Endothelial cell of umbilical vein (primary cell): ENCODE measurements at regions not wholly inside any gene's neighbourhood (a gene's known extent, or its start where the extent isn't known, plus 50 kb on each side); places are given as distances from the start of the nearest gene placed in this dataset.
"Not testable (repeated sequence)": the region's sequence is repeated elsewhere in the genome, so short reads cannot be mapped to it uniquely, and the experiment has no call there.

ENCODE experiments used
- BruUV-seq: library from RNA; stranded (reverse); fragments of 400-500 nt; replicated peaks from 2 replicates; lab custom pipeline; 2021; lab: Mats Ljungman, UMichigan
- CTCF ChIA-PET: fragments of 300-600, 350-600 bp; sonication (Branson Sonifier 250); formaldehyde crosslinking; loops from one replicate; lab custom pipeline; 2021; ENCODE audit warnings: antibody characterized with exemption, inconsistent platforms; lab: Charles Lee
- POLR2A ChIA-PET: fragments of 300-600, 350-600 bp; sonication (Branson Sonifier 250); formaldehyde crosslinking; loops from one replicate; lab custom pipeline; 2021; ENCODE audit warnings: antibody characterized with exemption, inconsistent platforms; lab: Charles Lee
- DNase-seq: peaks from one replicate; pipeline ENCODE4 v3.0.0-alpha.2; 2011; ENCODE audit warnings: low read depth, low spot score
- FAIRE-seq: peaks from 2 replicates; lab custom pipeline; 2011; peaks lifted over from hg19 to GRCh38; lab: Jason Lieb, UNC
- H2AFZ ChIP-seq: 2 replicates; pipeline ENCODE4 v1.6.0; 2012; ENCODE audit warnings: low read depth, low read length, control low read depth, inconsistent platforms
- H3K27ac ChIP-seq: 2 replicates; pipeline ENCODE4 v1.5.1; 2011; ENCODE audit warnings: low read depth, mild to moderate bottlenecking, control low read depth, low read length, moderate library complexity; ENCODE audit not compliant: insufficient read depth
- H3K27me3 ChIP-seq, 2 experiments: 2 replicates each; pipeline versions ENCODE4 v1.6.0 to v1.6.1; 2011; ENCODE audit warnings: low read length in 2 of 2, mixed read lengths in 1 of 2; ENCODE audit not compliant: control insufficient read depth in 2 of 2, insufficient read depth in 2 of 2
- H3K36me3 ChIP-seq, 2 experiments: 2 replicates in 1 of 2; 3 replicates in 1 of 2; pipeline ENCODE4 v1.5.1; 2011; ENCODE audit warnings: low read length in 2 of 2, mild to moderate bottlenecking in 1 of 2, moderate library complexity in 1 of 2; ENCODE audit not compliant: control insufficient read depth in 2 of 2, insufficient read depth in 2 of 2; ENCODE audit errors: extremely low read depth in 1 of 2
- H3K4me1 ChIP-seq: 3 replicates; pipeline ENCODE4 v1.5.1; 2011; ENCODE audit warnings: mild to moderate bottlenecking, low read length; ENCODE audit not compliant: control insufficient read depth, insufficient read depth; ENCODE audit errors: extremely low read depth
- H3K4me2 ChIP-seq: 2 replicates; pipeline ENCODE4 v1.6.1; 2011; ENCODE audit warnings: low read length, control low read depth, mixed read lengths; ENCODE audit not compliant: insufficient read depth
- H3K4me3 ChIP-seq, 3 experiments: fragments of 200-600 bp in 1 of 3; sonication (generic), shearing (Covaris generic) in 1 of 3; replicated peaks in 1 of 3; 2 replicates each; pipeline ENCODE4 v1.5.1; 2011 to 2016; ENCODE audit warnings: control low read depth in 3 of 3, low read length in 3 of 3, mild to moderate bottlenecking in 2 of 3, inconsistent platforms in 1 of 3, low read depth in 1 of 3, moderate library complexity in 1 of 3; ENCODE audit not compliant: insufficient read depth in 1 of 3
- H3K79me2 ChIP-seq: 2 replicates; pipeline ENCODE4 v1.6.0; 2012; ENCODE audit warnings: low read length, inconsistent platforms; ENCODE audit not compliant: control insufficient read depth, insufficient read depth
- H3K9ac ChIP-seq: replicated peaks from 2 replicates; pipeline ENCODE3; 2011; ENCODE audit warnings: low read length, control low read depth; ENCODE audit not compliant: insufficient read depth; ENCODE audit errors: extremely low read depth
- H3K9me1 ChIP-seq: replicated peaks from 3 replicates; pipeline ENCODE4 v1.6.0; 2011; ENCODE audit warnings: mild to moderate bottlenecking, low read length; ENCODE audit not compliant: control insufficient read depth, insufficient read depth; ENCODE audit errors: extremely low read depth
- H3K9me3 ChIP-seq: replicated peaks from 2 replicates; pipeline ENCODE4 v1.5.1; 2012; ENCODE audit warnings: low read length, inconsistent platforms; ENCODE audit not compliant: control insufficient read depth, insufficient read depth
- H4K20me1 ChIP-seq: replicated peaks from 2 replicates; pipeline ENCODE3; 2011; ENCODE audit warnings: mild to moderate bottlenecking, low read length; ENCODE audit not compliant: control insufficient read depth, insufficient read depth; ENCODE audit errors: extremely low read depth
- EZH2 ChIP-seq: IDR thresholded peaks from 2 replicates; pipeline ENCODE4 v1.6.1; 2012; ENCODE audit warnings: borderline replicate concordance, low read depth, mild to moderate bottlenecking, moderate library complexity, low read length, inconsistent platforms; ENCODE audit not compliant: severe bottlenecking
- FOS ChIP-seq: IDR thresholded peaks from 2 replicates; pipeline ENCODE4 v1.6.1; 2011; ENCODE audit warnings: mild to moderate bottlenecking, low read length, moderate library complexity, borderline replicate concordance; ENCODE audit not compliant: insufficient read depth
- GATA2 ChIP-seq: IDR thresholded peaks from 2 replicates; pipeline ENCODE4 v1.7.0; 2011; ENCODE audit warnings: low read depth, mild to moderate bottlenecking, moderate library complexity, mixed read lengths, low read length; ENCODE audit not compliant: insufficient read length, insufficient read depth
- JUN ChIP-seq: IDR thresholded peaks from 2 replicates; pipeline ENCODE4 v1.6.1; 2011; ENCODE audit warnings: borderline replicate concordance, low read depth; ENCODE audit not compliant: insufficient read length, insufficient read depth
- MYC ChIP-seq: IDR thresholded peaks from one replicate; pipeline ENCODE4 v1.6.1; 2011; ENCODE audit warnings: mild to moderate bottlenecking, low read depth, low read length
- POLR2A ChIP-seq: IDR thresholded peaks from 2 replicates; pipeline ENCODE4 v1.6.1; 2012; ENCODE audit warnings: low read depth, mild to moderate bottlenecking, control low read depth, low read length
- POLR2AphosphoS5 ChIP-seq: IDR thresholded peaks from 2 replicates; pipeline ENCODE4 v1.6.1; 2012; ENCODE audit warnings: low read depth, mild to moderate bottlenecking, control low read depth, low read length, moderate library complexity; ENCODE audit not compliant: insufficient read depth
- dilution Hi-C: fragments of 300-500 bp; cut with MboI; formaldehyde crosslinking; loops from one replicate; pipeline ENCODE4 v1.15.0; 2019; ENCODE audit warnings: low sequenced_read_pairs; ENCODE audit not compliant: extremely low pct_ligation_motif_present
- intact Hi-C: fragments of 100-400 bp; cut with micrococcal nuclease; formaldehyde crosslinking; loops from one replicate; pipeline ENCODE4 v1.10.0; 2022
- TF ChIP-seq, protein P1 (sequence below): IDR thresholded peaks from 2 replicates; pipeline ENCODE4 v1.6.1; 2011; ENCODE audit not compliant: insufficient read depth, insufficient read length
- TF ChIP-seq, protein P2 (sequence below), 2 donors: IDR thresholded peaks; 1 replicate in 1 of 2; 2 replicates in 1 of 2; pipeline ENCODE4 v1.5.1; 2011; ENCODE audit warnings: low read length in 2 of 2, mild to moderate bottlenecking in 2 of 2, moderate library complexity in 2 of 2, control low read depth in 1 of 2, inconsistent platforms in 1 of 2, low read depth in 1 of 2; ENCODE audit not compliant: insufficient read depth in 1 of 2; ENCODE audit errors: extremely low read depth in 1 of 2

DNA sequence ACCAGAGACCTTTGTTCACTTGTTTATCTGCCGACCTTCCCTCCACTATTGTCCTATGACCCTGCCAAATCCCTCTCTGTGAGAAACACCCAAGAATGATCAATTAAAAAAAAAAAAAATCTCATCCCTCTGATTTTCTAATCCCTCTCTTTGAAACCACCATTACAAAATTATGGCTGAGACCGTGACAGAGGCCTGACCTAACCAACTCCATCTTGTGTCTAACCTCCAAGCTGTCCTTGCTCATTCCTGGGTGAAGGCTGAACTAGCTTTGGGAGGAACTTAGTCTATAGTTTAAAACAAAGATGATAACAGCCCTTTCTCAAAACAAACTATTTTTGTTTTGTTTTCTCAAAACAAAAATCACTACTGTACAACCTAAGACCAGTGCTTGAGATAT lies 474.5 kb downstream of the TMEM114 start:
- Histone ChIP-seq H3K9me3 (peaks cover 5% of the 10 kb centered on the region), H4K20me1 (no peaks in the 10 kb centered on the region), H3K79me2 (no peaks in the 10 kb centered on the region), H3K4me1 (no peaks in the 10 kb centered on the region), H3K4me3 (no peak overlapping the region), H3K4me2 (no peak overlapping the region), H3K9ac (no peak overlapping the region), H2AFZ (no peak overlapping the region), H3K9me1 (no peaks in the 10 kb centered on the region), H3K36me3 (no peaks in the 10 kb centered on the region), H3K27ac (no peak overlapping the region), H3K27me3 (no peaks in the 10 kb centered on the region)
- BruUV-seq = no TSS peak
- POLR2A ChIA-PET = no interaction called here
- DNase-seq = no peak
- intact Hi-C loops = no loop called here
- dilution Hi-C loops = no loop called here
- no peak for FAIRE-seq
- CTCF ChIA-PET = no interaction called here
- TF ChIP-seq, protein P1, sequence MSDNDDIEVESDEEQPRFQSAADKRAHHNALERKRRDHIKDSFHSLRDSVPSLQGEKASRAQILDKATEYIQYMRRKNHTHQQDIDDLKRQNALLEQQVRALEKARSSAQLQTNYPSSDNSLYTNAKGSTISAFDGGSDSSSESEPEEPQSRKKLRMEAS = no peak
- TF ChIP-seq POLR2AphosphoS5 (no peak), MYC (no peak), GATA2 (no peak), EZH2 (no peak), FOS (no peak), POLR2A (no peak), JUN (no peak)
- TF ChIP-seq, protein P2, sequence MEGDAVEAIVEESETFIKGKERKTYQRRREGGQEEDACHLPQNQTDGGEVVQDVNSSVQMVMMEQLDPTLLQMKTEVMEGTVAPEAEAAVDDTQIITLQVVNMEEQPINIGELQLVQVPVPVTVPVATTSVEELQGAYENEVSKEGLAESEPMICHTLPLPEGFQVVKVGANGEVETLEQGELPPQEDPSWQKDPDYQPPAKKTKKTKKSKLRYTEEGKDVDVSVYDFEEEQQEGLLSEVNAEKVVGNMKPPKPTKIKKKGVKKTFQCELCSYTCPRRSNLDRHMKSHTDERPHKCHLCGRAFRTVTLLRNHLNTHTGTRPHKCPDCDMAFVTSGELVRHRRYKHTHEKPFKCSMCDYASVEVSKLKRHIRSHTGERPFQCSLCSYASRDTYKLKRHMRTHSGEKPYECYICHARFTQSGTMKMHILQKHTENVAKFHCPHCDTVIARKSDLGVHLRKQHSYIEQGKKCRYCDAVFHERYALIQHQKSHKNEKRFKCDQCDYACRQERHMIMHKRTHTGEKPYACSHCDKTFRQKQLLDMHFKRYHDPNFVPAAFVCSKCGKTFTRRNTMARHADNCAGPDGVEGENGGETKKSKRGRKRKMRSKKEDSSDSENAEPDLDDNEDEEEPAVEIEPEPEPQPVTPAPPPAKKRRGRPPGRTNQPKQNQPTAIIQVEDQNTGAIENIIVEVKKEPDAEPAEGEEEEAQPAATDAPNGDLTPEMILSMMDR (IDR thresholded peaks at IDR 0.05; ENCODE audit: extremely low read depth in 1 of 2, insufficient read depth in 1 of 2, low read depth in 1 of 2, low read length in 2 of 2) = no peak

- H2AFZ ChIP-seq, FAIRE-seq, H3K4me3 ChIP-seq, H3K9me3 ChIP-seq, DNase-seq, H3K27me3 ChIP-seq, BruUV-seq, H3K4me2 ChIP-seq, intact Hi-C loops, dilution Hi-C loops, H3K36me3 ChIP-seq, H3K79me2 ChIP-seq, H3K27ac ChIP-seq, CTCF ChIA-PET, H3K4me1 ChIP-seq, H3K9ac ChIP-seq, H4K20me1 ChIP-seq, POLR2A ChIA-PET, H3K9me1 ChIP-seq: not testable (repeated sequence)
These were observed 475.4 kb downstream of the TMEM114 start for GRCh38 chr16:8114941-8115340.
